Heart right ventricle (tissue), 16 donors: ENCODE measurements at regions not wholly inside any gene's neighbourhood (a gene's known extent, or its start where the extent isn't known, plus 50 kb on each side); places are given as distances from the start of the nearest gene placed in this dataset.

ENCODE experiments used
- ATAC-seq, 8 donors: fragments of 200-7000 bp; cut with Tn5 transposase; one replicate each; pipeline ENCODE4 v1.9.1; 2020; ENCODE audit warnings: mild to moderate bottlenecking in 8 of 8, moderate library complexity in 8 of 8, moderate number of reproducible peaks in 1 of 8
- DNase-seq, 2 donors: peaks; one replicate each; pipeline ENCODE4 v3.0.0-alpha.2; 2020
- H3K27ac ChIP-seq, 10 donors: fragments of 200-600 bp; sonication (generic) in 2 of 10; one replicate each; pipeline versions ENCODE4 v1.5.0 to v1.8.0; 2020 to 2022; ENCODE audit warnings: mild to moderate bottlenecking in 3 of 10
- H3K27me3 ChIP-seq, 7 donors: fragments of 200-600 bp; one replicate each; pipeline ENCODE4 v1.8.0; 2021 to 2022; ENCODE audit warnings: mild to moderate bottlenecking in 2 of 7
- H3K36me3 ChIP-seq, 9 donors: fragments of 200-600 bp; sonication (generic) in 1 of 9; one replicate each; pipeline versions ENCODE4 v1.5.0 to v1.8.0; 2020 to 2022; ENCODE audit warnings: mild to moderate bottlenecking in 2 of 9
- H3K4me1 ChIP-seq, 9 donors: fragments of 200-600 bp; sonication (generic) in 1 of 9; one replicate each; pipeline versions ENCODE4 v1.5.0 to v1.8.0; 2020 to 2022; ENCODE audit warnings: mild to moderate bottlenecking in 4 of 9
- H3K4me3 ChIP-seq, 10 donors: fragments of 200-600 bp; sonication (generic) in 2 of 10; one replicate each; pipeline versions ENCODE4 v1.5.0 to v1.8.0; 2020 to 2022; ENCODE audit warnings: mild to moderate bottlenecking in 7 of 10, moderate library complexity in 2 of 10
- H3K9me3 ChIP-seq, 11 donors: fragments of 200-600 bp in 10 of 11; sonication (generic) in 2 of 11; one replicate each; pipeline versions ENCODE4 v1.5.0 to v1.8.0; 2013 to 2022; ENCODE audit warnings: mild to moderate bottlenecking in 2 of 11, control low read depth in 1 of 11, moderate library complexity in 1 of 11
- CTCF ChIP-seq, 9 donors: fragments of 200-600 bp; sonication (generic) in 2 of 9; IDR thresholded peaks; one replicate each; pipeline versions ENCODE4 v1.5.0 to v1.8.0; 2021 to 2022; ENCODE audit warnings: antibody characterized with exemption in 9 of 9, mild to moderate bottlenecking in 5 of 9, moderate library complexity in 1 of 9
- WGBS, 2 donors: extraction: QIAGEN DNeasy Blood & Tissue Kit; methylation state at CpG; one replicate each; pipeline ENCODE4 v1.1.7; 2013; ENCODE audit warnings: inconsistent platforms in 1 of 2; 5-methylcytosine and 5-hydroxymethylcytosine counted together
- intact Hi-C, 10 donors: fragments of 100-400 bp; cut with DNase I; formaldehyde crosslinking; loops; one replicate each; pipeline versions ENCODE4 v1.11.1 to v1.14.2; 2022
- donor health status: Arrhythmogenic right ventricular cardiomyopathy.
- donor health status: ischemic (EF 13 %, LVEDD 7.1; RV severe dilation, severe dysfunction).
- donor health status: healthy with polysubstance abuse.
- donor health status: DM: no; HTN: yes; CAD: no.
- donor health status: DM: no; HTN: no; CAD: no.
- donor health status: ischemic (EF 25% LVEDD 6.9; RV normal size, moderate dysfunction).
- donor health status: ischemic (EF 25% LVEDD 5.7; RV mildly dilated, moderate dysfunction).
- donor health status: healthy.
- donor health status: DM: yes; HTN: yes; CAD: no.
- donor health status: Ischemic cardiomyopathy.
- donor health status: ischemic (EF 35%, LVEDD 5.7; RV mildly dilated, moderate dysfunction).
- donor health status: nonischemic (EF 11% LVEDD 7.7; RV severe dilation, severe dysfunction).
- donor health status: DM: yes; HTN: yes; CAD: no.
- donor health status: PGD.
- donor health status: ischemic (EF 29% LVEDD 5.4; RV normal size, mild dysfunction).
- donor health status: nonischemic (EF 23%, LVEDD 6.1; RV moderate dilation, normal function).

- H3K4me1 ChIP-seq, result peaks cover 0 to 7% (median 0%) of the 10 kb centered on the region in 9 donors
- ATAC-seq, result no peak
- no peak overlapping the region for H3K27ac ChIP-seq
- TF ChIP-seq CTCF (IDR thresholded peaks at IDR 0.05), result no peak
- no peak for DNase-seq
- no peaks in the 10 kb centered on the region for H3K27me3 ChIP-seq
- H3K36me3 ChIP-seq, result no peaks in the 10 kb centered on the region
- H3K4me3 ChIP-seq, result no peak overlapping the region
- no peaks in the 10 kb centered on the region for H3K9me3 ChIP-seq
- 92 to 94% methylated on average over 19 of the region's 19 CpGs for WGBS, 2 donors
- intact Hi-C loops, result loop anchor here in 1 of 10 donors (10.0 kb wide), 1 partner anchor 57 kb away; no protein-coding TSS in a partner anchor
Observed at GRCh38 chr16:85481738-85482137, 131.4 kb upstream of the GSE1 start.

GRCh38 chr16:85483424-85483823, 129.7 kb upstream of the GSE1 start:
- Histone ChIP-seq H3K9me3 (no peaks in the 10 kb centered on the region), H3K4me1 (peaks cover 0 to 13% (median 0%) of the 10 kb centered on the region in 9 donors), H3K27ac (no peak overlapping the region), H3K27me3 (no peaks in the 10 kb centered on the region), H3K36me3 (no peaks in the 10 kb centered on the region), H3K4me3 (no peak overlapping the region)
- intact Hi-C loops, result loop anchor here in 1 of 10 donors (10.0 kb wide), 1 partner anchor 59 kb away; no protein-coding TSS in a partner anchor
- no peak for ATAC-seq
- 89 to 92% methylated on average over 19 of the region's 19 CpGs for WGBS, 2 donors
- TF ChIP-seq CTCF (IDR thresholded peaks at IDR 0.05), result no peak
- DNase-seq, result no peak

GRCh38 chr16:85484347-85485300, 128.5 kb upstream of the GSE1 start:
- H3K4me3 ChIP-seq, result no peak overlapping the region
- no peaks in the 10 kb centered on the region for H3K9me3 ChIP-seq
- H3K4me1 ChIP-seq, result peaks cover 0 to 13% (median 0%) of the 10 kb centered on the region in 9 donors
- H3K36me3 ChIP-seq, result no peaks in the 10 kb centered on the region
- no peak for DNase-seq
- intact Hi-C loops, result loop anchor here in 1 of 10 donors (10.0 kb wide), 1 partner anchor 60 kb away; no protein-coding TSS in a partner anchor
- TF ChIP-seq CTCF (IDR thresholded peaks at IDR 0.05), result no peak
- H3K27ac ChIP-seq, result no peak overlapping the region
- ATAC-seq, result no peak
- WGBS, 2 donors, result 93% methylated on average over 30 of the region's 30 CpGs
- no peaks in the 10 kb centered on the region for H3K27me3 ChIP-seq

GRCh38 chr16:85485379-85485778, 127.7 kb upstream of the GSE1 start:
- DNase-seq (no peak), ATAC-seq (no peak)
- H3K9me3 ChIP-seq, result no peaks in the 10 kb centered on the region
- H3K27me3 ChIP-seq, result no peaks in the 10 kb centered on the region
- intact Hi-C loops, result loop anchor here in 1 of 10 donors (10.0 kb wide), 1 partner anchor 61 kb away; no protein-coding TSS in a partner anchor
- no peak overlapping the region for H3K4me3 ChIP-seq
- H3K27ac ChIP-seq, result no peak overlapping the region
- H3K4me1 ChIP-seq, result peaks cover 0 to 13% (median 0%) of the 10 kb centered on the region in 9 donors
- TF ChIP-seq CTCF (IDR thresholded peaks at IDR 0.05), result no peak
- H3K36me3 ChIP-seq, result no peaks in the 10 kb centered on the region
- 95 to 96% methylated on average over 28 of the region's 28 CpGs for WGBS, 2 donors
